Gastrocnemius medialis (tissue), 4 donors: ENCODE measurements at regions not wholly inside any gene's neighbourhood (a gene's known extent, or its start where the extent isn't known, plus 50 kb on each side); places are given as distances from the start of the nearest gene placed in this dataset.
"Not testable (repeated sequence)": the region's sequence is repeated elsewhere in the genome, so short reads cannot be mapped to it uniquely, and the experiment has no call there.

ENCODE experiments used
- ATAC-seq, 2 donors: fragments of 150-250 bp; one replicate each; pipeline ENCODE4 v1.9.1; 2016
- DNase-seq, 2 donors: peaks; one replicate each; pipeline ENCODE4 v3.0.0-alpha.2; 2019
- H3K27ac ChIP-seq, 4 donors: fragments of 200-600 bp; sonication (generic); 1 replicate in 1 of 4; 2 replicates in 3 of 4; pipeline ENCODE4 v1.5.1; 2016 to 2018; ENCODE audit warnings: mild to moderate bottlenecking in 2 of 4, moderate library complexity in 1 of 4
- H3K27me3 ChIP-seq, 3 donors: fragments of 200-600 bp; sonication (generic) in 2 of 3; 1 replicate in 1 of 3; 2 replicates in 2 of 3; pipeline versions ENCODE4 v1.5.1 to v1.6.0; 2016 to 2019; ENCODE audit warnings: mild to moderate bottlenecking in 1 of 3, moderate library complexity in 1 of 3
- H3K36me3 ChIP-seq, 2 donors: fragments of 200-600 bp; sonication (generic) in 1 of 2; one replicate each; pipeline ENCODE4 v1.5.1; 2017 to 2018
- H3K4me1 ChIP-seq, 2 donors: fragments of 200-600 bp; sonication (generic) in 1 of 2; one replicate each; pipeline ENCODE4 v1.5.1; 2016 to 2017; ENCODE audit warnings: mild to moderate bottlenecking in 2 of 2
- H3K4me3 ChIP-seq, 4 donors: fragments of 200-600 bp; sonication (generic) in 3 of 4; 1 replicate in 1 of 4; 2 replicates in 3 of 4; pipeline ENCODE4 v1.5.1; 2016 to 2019; ENCODE audit warnings: mild to moderate bottlenecking in 2 of 4
- H3K9me3 ChIP-seq, 3 donors: fragments of 200-600 bp; sonication (generic) in 2 of 3; 1 replicate in 1 of 3; 2 replicates in 2 of 3; pipeline ENCODE4 v1.5.1; 2016 to 2019
- POLR2A ChIP-seq, 2 donors: fragments of 450-650 bp; IDR thresholded peaks; one replicate each; pipeline ENCODE4 v1.6.1; 2017; ENCODE audit warnings: antibody characterized with exemption in 2 of 2, mild to moderate bottlenecking in 2 of 2, moderate library complexity in 2 of 2
- in situ Hi-C, 4 donors: fragments of 200-750 bp; cut with MboI; loops; one replicate each; pipeline versions ENCODE4 v1.15.0 to v1.8.0; 2017; ENCODE audit warnings: low sequenced_read_pairs in 4 of 4
- intact Hi-C: fragments of 100-400 bp; cut with DNase I; formaldehyde crosslinking; loops from one replicate; pipeline ENCODE4 v1.15.1; 2023; ENCODE audit warnings: low total_unique reads
- TF ChIP-seq, protein P1 (sequence below), 5 experiments: fragments of 450-650 bp in 3 of 5; fragments of 200-600 bp in 2 of 5; sonication (generic) in 2 of 5; IDR thresholded peaks in 4 of 5; conservative IDR thresholded peaks in 1 of 5; 1 replicate in 4 of 5; 2 replicates in 1 of 5; pipeline ENCODE4 v1.5.1; 2016 to 2019; ENCODE audit warnings: antibody characterized with exemption in 5 of 5, mild to moderate bottlenecking in 3 of 5, moderate library complexity in 3 of 5

DNA sequence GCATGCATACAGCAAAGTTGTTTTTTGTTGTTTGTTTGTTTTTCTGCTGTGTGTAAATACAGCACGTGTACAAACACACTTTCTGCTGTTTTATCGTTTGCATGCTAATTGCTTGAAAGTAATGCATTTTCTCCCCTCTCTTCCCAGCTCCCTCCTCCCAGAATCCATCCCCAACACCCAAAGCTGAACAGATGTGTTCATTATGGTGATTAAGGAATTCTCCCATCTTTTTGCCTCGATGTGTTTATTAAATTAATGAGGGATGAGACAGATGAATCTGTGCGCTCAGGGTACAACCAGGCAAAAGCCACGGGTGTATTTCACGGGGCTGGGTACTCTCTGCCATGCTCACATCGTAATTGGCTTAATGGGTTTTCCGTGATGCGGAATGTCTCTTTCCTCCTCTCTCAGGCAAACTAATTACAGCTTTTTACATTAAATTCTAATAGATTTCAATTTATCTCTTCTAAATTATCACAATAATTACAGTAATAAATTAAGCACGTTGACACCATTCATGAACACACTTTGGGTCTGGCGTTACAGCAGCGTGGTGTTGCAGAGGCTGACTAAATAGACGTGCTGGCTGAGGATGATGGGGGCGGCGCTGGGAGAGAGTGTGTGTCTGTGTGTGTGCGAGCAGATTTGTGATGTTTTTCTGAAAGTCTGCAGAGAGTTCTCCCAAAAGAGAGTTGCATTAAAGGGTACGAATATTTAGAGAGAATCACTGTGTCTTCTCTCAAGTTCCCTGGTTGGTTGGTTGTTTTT is 117.7 kb downstream of the CRLF2 start:
- H3K9me3 ChIP-seq: peaks cover 0 to 6% (median 0%) of the 10 kb centered on the region in 3 donors
- in situ Hi-C loops: no loop called here
- no peak overlapping the region for H3K4me3 ChIP-seq
- no peak overlapping the region for H3K27ac ChIP-seq
- H3K4me1 ChIP-seq: no peaks in the 10 kb centered on the region
- no peaks in the 10 kb centered on the region for H3K36me3 ChIP-seq
- TF ChIP-seq, protein P1, sequence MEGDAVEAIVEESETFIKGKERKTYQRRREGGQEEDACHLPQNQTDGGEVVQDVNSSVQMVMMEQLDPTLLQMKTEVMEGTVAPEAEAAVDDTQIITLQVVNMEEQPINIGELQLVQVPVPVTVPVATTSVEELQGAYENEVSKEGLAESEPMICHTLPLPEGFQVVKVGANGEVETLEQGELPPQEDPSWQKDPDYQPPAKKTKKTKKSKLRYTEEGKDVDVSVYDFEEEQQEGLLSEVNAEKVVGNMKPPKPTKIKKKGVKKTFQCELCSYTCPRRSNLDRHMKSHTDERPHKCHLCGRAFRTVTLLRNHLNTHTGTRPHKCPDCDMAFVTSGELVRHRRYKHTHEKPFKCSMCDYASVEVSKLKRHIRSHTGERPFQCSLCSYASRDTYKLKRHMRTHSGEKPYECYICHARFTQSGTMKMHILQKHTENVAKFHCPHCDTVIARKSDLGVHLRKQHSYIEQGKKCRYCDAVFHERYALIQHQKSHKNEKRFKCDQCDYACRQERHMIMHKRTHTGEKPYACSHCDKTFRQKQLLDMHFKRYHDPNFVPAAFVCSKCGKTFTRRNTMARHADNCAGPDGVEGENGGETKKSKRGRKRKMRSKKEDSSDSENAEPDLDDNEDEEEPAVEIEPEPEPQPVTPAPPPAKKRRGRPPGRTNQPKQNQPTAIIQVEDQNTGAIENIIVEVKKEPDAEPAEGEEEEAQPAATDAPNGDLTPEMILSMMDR (IDR thresholded peaks at IDR 0.05 in 4 of 5, conservative IDR thresholded peaks at IDR 0.05 in 1 of 5): no peak
- TF ChIP-seq POLR2A (IDR thresholded peaks at IDR 0.05): no peak
- intact Hi-C loops: no loop called here
- no peak for DNase-seq
- ATAC-seq: no peak
- no peaks in the 10 kb centered on the region for H3K27me3 ChIP-seq

DNA sequence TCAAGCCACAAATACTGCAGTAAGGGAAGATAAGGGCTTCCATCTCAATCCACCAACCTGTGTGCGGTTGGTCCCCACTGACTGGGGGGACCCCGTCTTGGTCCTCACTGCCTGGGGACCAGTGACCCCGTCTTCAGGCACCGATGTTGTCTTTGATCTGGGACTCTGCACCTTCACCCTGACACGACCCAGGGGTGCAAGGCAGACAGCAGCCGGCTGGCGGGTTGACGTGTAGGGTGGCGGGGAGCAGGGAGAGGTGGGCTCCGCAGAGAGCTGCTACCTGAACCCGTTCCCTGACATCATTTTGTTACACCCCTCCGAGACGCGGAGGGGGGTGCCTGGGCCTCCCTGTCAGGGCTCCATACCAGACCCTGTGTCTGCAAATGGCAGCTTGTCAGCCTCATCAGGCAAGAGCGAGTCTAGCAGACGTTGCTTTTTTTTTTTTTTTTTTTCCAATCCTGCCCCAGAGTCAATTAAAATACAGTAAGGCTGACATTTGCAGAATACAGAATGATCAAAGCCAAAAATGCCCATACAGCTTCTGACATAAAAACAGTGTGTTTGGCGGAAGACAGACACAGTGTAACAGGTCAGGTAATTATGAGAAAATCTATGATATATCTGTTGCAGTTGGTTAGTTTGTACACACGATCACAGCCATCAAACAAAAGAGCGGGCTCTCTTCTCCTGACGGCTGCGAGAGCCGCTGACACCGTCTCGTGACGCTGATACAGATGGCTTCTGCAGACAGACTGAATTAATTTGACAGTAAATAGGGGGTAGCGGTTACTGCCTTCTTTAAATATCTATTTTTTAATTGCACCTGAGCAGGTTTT is 118.6 kb downstream of the CRLF2 start:
- ATAC-seq: no peak
- Histone ChIP-seq H3K27ac (no peak overlapping the region), H3K4me3 (no peak overlapping the region), H3K36me3 (no peaks in the 10 kb centered on the region), H3K9me3 (peaks cover 0 to 6% (median 0%) of the 10 kb centered on the region in 3 donors), H3K4me1 (no peaks in the 10 kb centered on the region), H3K27me3 (no peaks in the 10 kb centered on the region)
- in situ Hi-C loops (no loop called here), intact Hi-C loops (no loop called here)
- TF ChIP-seq, protein P1 (IDR thresholded peaks at IDR 0.05 in 4 of 5, conservative IDR thresholded peaks at IDR 0.05 in 1 of 5): no peak
- no peak for TF ChIP-seq POLR2A (IDR thresholded peaks at IDR 0.05)
- no peak for DNase-seq

DNA sequence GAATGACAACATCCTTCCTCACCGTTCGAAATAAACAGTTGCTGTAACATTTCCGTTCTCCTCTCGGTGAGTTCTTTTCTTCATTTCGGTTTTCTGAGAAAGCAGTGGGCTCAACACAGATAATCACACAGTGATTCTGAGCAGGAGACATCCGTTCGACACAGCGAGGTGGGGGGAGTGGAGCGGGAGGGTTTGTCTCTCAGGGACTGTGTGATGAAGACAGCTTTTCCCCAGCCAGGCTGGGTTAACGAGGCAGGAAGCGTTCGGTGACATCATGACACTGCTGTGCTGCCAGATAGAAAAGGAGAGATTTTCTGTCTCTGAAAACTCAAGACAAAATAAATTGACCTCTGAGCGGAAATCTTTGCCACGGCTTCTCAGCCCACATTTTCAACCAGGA is 119.3 kb downstream of the CRLF2 start:
- no peak overlapping the region for H3K4me3 ChIP-seq
- H3K27me3 ChIP-seq: no peaks in the 10 kb centered on the region
- TF ChIP-seq, protein P1 (IDR thresholded peaks at IDR 0.05 in 4 of 5, conservative IDR thresholded peaks at IDR 0.05 in 1 of 5): no peak
- TF ChIP-seq POLR2A (IDR thresholded peaks at IDR 0.05): no peak
- no peak overlapping the region for H3K27ac ChIP-seq
- no peak for DNase-seq
- intact Hi-C loops (no loop called here), in situ Hi-C loops (no loop called here)
- H3K4me1 ChIP-seq: no peaks in the 10 kb centered on the region
- H3K9me3 ChIP-seq: peaks cover 0 to 6% (median 0%) of the 10 kb centered on the region in 3 donors
- no peaks in the 10 kb centered on the region for H3K36me3 ChIP-seq
- ATAC-seq: no peak

DNA sequence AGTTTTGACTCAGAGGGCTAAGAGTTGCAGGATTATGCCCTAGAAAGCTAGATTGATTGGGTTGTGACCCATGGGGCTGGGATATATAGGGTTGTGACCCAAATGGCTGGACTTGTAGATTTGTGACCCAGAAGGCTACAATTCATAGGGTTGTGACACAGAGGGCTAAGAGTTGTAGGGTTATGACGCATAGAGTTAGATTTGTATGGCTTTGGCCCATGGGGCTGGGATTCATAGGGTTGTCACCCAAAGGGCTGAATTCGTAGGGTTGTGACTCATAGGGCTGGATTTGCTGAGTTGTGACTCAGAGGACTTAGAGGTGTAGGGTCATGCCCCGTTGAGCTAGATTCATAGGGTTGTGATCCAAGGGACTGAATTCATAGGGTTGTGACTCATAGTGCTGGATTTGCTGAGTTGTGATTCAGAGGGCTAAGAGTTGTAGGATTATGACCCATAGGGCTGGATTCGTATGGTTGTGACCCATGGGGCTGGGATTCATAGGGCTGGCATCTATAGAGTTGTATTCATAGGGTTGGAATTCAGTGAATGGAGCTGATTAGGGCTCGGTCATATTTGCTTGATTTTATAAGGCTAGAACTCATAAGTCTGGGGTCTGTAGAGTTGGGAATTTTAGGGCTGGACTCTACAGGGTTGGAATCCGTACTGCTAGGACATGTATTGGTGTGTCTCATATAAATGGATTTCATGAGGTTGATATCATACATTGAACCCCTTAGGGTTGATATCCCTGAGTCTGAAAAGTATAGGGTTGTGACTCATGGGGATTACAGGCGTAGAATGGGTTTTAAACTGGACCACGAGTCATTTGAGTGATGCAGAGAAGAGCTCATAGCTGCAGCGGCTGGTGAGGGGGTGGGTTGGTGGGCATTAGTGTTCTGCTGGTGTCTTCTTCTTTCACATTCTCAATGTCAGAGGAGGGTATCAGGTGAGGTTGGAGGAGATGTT is 125.7 kb downstream of the CRLF2 start:
- intact Hi-C loops: no loop called here

DNA sequence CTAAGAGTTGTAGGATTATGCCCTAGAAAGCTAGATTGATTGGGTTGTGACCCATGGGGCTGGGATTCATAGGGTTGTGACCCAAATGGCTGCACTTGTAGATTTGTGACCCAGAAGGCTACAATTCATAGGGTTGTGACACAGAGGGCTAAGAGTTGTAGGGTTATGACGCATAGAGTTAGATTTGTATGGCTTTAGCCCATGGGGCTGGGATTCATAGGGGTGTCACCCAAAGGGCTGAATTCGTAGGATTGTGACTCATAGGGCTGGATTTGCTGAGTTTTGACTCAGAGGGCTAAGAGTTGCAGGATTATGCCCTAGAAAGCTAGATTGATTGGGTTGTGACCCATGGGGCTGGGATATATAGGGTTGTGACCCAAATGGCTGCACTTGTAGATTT is 126.6 kb downstream of the CRLF2 start:
- H3K4me1 ChIP-seq, DNase-seq, H3K4me3 ChIP-seq, H3K27me3 ChIP-seq, in situ Hi-C loops, intact Hi-C loops, H3K27ac ChIP-seq, H3K9me3 ChIP-seq, ATAC-seq, H3K36me3 ChIP-seq: not testable (repeated sequence)

More for the DNA sequence above, 125.7 kb downstream of the CRLF2 start:
- Histone ChIP-seq H3K27ac (no peak overlapping the region), H3K9me3 (no peaks in the 10 kb centered on the region), H3K36me3 (no peaks in the 10 kb centered on the region), H3K4me3 (no peak overlapping the region), H3K4me1 (no peaks in the 10 kb centered on the region), H3K27me3 (no peaks in the 10 kb centered on the region)
- no peak for ATAC-seq
- no peak for TF ChIP-seq POLR2A (IDR thresholded peaks at IDR 0.05)
- TF ChIP-seq, protein P1 (IDR thresholded peaks at IDR 0.05 in 4 of 5, conservative IDR thresholded peaks at IDR 0.05 in 1 of 5): no peak
- in situ Hi-C loops: no loop called here
- DNase-seq: no peak
